Esophagus (tissue), 2 donors: ENCODE measurements at regions not wholly inside any gene's neighbourhood (a gene's known extent, or its start where the extent isn't known, plus 50 kb on each side); places are given as distances from the start of the nearest gene placed in this dataset.

ENCODE experiments used
- H3K27ac ChIP-seq, 2 donors: one replicate each; pipeline ENCODE4 v1.5.1; 2013; ENCODE audit warnings: low read depth in 2 of 2, mild to moderate bottlenecking in 2 of 2, inconsistent platforms in 1 of 2, low read length in 1 of 2, moderate library complexity in 1 of 2
- H3K27me3 ChIP-seq, 2 donors: one replicate each; pipeline ENCODE4 v1.6.1; 2013; ENCODE audit warnings: low read length in 2 of 2, control low read depth in 1 of 2, mild to moderate bottlenecking in 1 of 2; ENCODE audit not compliant: insufficient read depth in 2 of 2, control insufficient read depth in 1 of 2
- H3K36me3 ChIP-seq, 2 donors: one replicate each; pipeline ENCODE4 v1.6.1; 2013; ENCODE audit warnings: low read length in 1 of 2; ENCODE audit not compliant: control insufficient read depth in 2 of 2, insufficient read depth in 2 of 2
- H3K4me1 ChIP-seq, 2 donors: one replicate each; pipeline ENCODE4 v1.6.1; 2013; ENCODE audit warnings: low read length in 1 of 2; ENCODE audit not compliant: control insufficient read depth in 2 of 2, insufficient read depth in 2 of 2
- H3K4me3 ChIP-seq, 2 donors: one replicate each; pipeline ENCODE4 v1.5.1; 2013; ENCODE audit warnings: low read length in 2 of 2, mild to moderate bottlenecking in 2 of 2, low read depth in 1 of 2, moderate library complexity in 1 of 2
- H3K9me3 ChIP-seq, 2 donors: one replicate each; pipeline ENCODE4 v1.6.1; 2013; ENCODE audit warnings: mild to moderate bottlenecking in 2 of 2, low read depth in 1 of 2, low read length in 1 of 2, moderate library complexity in 1 of 2; ENCODE audit not compliant: control insufficient read depth in 2 of 2, insufficient read depth in 1 of 2
- WGBS, 2 donors: extraction: QIAGEN DNeasy Blood & Tissue Kit; methylation state at CpG; one replicate each; pipeline ENCODE4 v1.1.7; 2013; 5-methylcytosine and 5-hydroxymethylcytosine counted together
- donor health status: healthy with polysubstance abuse.
- donor health status: Bipolar disorder and iron deficiency.

- Histone ChIP-seq H3K27ac (no peak overlapping the region), H3K36me3 (no peaks in the 10 kb centered on the region), H3K4me1 (peaks cover 0 to 6% of the 10 kb centered on the region in 2 donors), H3K4me3 (no peak overlapping the region), H3K27me3 (no peaks in the 10 kb centered on the region), H3K9me3 (peaks cover 4 to 5% of the 10 kb centered on the region in 2 donors)
- WGBS, 2 donors, result 68 to 82% methylated on average over 8 of the region's 8 CpGs
Measured at GRCh38 chr16:85541181-85541580, 71.9 kb upstream of the GSE1 start.

GRCh38 chr16:85541619-85541979, 71.5 kb upstream of the GSE1 start:
- H3K27me3 ChIP-seq, result no peaks in the 10 kb centered on the region
- peaks cover 0 to 5% of the 10 kb centered on the region in 2 donors for H3K4me1 ChIP-seq
- H3K27ac ChIP-seq, result no peak overlapping the region
- H3K36me3 ChIP-seq, result no peaks in the 10 kb centered on the region
- WGBS, 2 donors, result 77 to 81% methylated on average over 7 of the region's 7 CpGs
- H3K9me3 ChIP-seq, result peaks cover 4 to 5% of the 10 kb centered on the region in 2 donors
- no peak overlapping the region for H3K4me3 ChIP-seq

- no peaks in the 10 kb centered on the region for H3K27me3 ChIP-seq
- peaks cover 4 to 8% of the 10 kb centered on the region in 2 donors for H3K9me3 ChIP-seq
- H3K4me3 ChIP-seq, result no peak overlapping the region
- no peak overlapping the region for H3K27ac ChIP-seq
- H3K36me3 ChIP-seq, result no peaks in the 10 kb centered on the region
- H3K4me1 ChIP-seq, result peaks cover 0 to 5% of the 10 kb centered on the region in 2 donors
- WGBS, 2 donors, result 56 to 60% methylated on average over 20 of the region's 20 CpGs
Measured at GRCh38 chr16:85541980-85542900, 70.9 kb upstream of the GSE1 start.

DNA sequence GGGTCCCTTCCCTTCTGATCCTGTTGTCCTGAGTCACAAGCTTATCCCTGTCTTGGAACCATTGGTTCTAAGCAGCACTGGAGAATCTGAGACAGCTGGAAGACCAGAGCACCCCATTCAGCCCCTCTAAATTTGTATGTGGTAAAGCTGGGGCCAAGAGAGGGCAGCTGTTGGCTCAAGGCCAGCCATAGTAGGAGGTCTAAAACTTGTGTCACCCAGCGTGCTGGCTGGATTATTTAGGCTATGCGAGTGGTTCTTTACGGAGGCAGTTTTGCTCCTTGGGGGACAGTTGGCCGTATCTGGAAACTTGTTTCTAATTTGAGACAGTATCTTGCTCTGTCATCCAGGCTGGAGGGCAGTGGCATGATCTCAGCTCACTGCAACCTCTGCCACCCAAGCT, 69.6 kb upstream of the GSE1 start:
- Histone ChIP-seq H3K9me3 (peaks cover 4 to 8% of the 10 kb centered on the region in 2 donors), H3K27ac (no peak overlapping the region), H3K4me1 (peaks cover 0 to 5% of the 10 kb centered on the region in 2 donors), H3K36me3 (no peaks in the 10 kb centered on the region), H3K27me3 (no peaks in the 10 kb centered on the region), H3K4me3 (no peak overlapping the region)
- 86 to 87% methylated on average over 4 of the region's 4 CpGs for WGBS, 2 donors

DNA sequence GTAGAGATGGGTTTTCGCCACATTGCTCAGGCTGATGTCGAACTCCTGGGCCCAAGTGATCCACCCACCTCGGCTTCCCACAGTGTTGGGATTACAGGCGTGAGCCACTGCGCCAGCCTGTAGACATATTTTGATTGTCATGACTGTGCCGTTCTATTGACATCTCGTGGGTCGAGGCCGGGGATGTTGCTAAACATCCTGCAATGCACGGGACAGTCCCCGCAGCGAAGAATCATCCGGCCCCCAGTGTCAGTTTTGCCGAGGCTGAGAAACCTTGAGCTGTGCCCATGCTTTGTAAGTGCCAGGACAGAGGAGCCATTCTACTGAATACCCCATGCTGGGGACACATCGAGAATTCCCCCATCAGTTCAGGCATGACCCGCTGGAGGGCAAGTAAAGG, 69.1 kb upstream of the GSE1 start:
- Histone ChIP-seq H3K27me3 (no peaks in the 10 kb centered on the region), H3K9me3 (peaks cover 4 to 8% of the 10 kb centered on the region in 2 donors), H3K4me3 (no peak overlapping the region), H3K4me1 (peaks cover 0 to 5% of the 10 kb centered on the region in 2 donors), H3K27ac (no peak overlapping the region), H3K36me3 (no peaks in the 10 kb centered on the region)
- WGBS, 2 donors, result 94% methylated on average over 16 of the region's 16 CpGs

- Histone ChIP-seq H3K9me3 (peaks cover 3 to 6% of the 10 kb centered on the region in 2 donors), H3K36me3 (no peaks in the 10 kb centered on the region), H3K4me1 (peaks cover 0 to 5% of the 10 kb centered on the region in 2 donors), H3K27me3 (no peaks in the 10 kb centered on the region), H3K4me3 (no peak overlapping the region), H3K27ac (no peak overlapping the region)
- WGBS, 2 donors, result 87 to 90% methylated on average over 15 to 16 of the region's 16 CpGs
Measured at GRCh38 chr16:85544668-85545067, 68.5 kb upstream of the GSE1 start.

DNA sequence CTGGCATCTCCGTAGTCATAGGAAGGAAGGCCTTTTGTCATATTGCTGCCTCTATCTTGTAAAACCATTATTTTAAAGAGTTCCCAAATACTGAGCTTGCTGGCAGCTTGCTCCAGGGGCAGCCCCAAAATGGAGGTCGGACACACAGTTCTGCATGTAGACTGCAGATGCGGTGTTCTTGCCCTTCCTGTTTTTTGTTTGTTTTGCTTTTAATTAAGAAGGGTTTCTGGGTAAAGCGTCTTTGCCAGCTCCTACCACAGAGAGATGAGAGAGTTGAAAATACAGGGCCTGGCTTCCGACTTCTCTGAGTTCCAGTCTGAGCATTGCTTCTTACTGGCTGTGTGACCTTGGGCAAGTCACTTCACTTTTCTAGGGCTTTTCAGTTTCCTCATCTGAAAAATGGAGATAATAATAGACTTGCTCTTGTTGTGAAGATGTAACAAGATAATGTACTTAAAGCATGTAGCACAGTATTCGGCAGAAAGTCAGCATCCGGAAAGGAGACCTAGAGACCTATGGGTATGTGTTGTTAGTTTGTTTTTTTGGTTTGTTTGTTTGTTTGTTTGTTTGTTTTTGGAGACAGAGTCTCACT, 67.8 kb upstream of the GSE1 start:
- Histone ChIP-seq H3K27me3 (no peaks in the 10 kb centered on the region), H3K36me3 (no peaks in the 10 kb centered on the region), H3K27ac (no peak overlapping the region), H3K4me1 (peaks cover 0 to 5% of the 10 kb centered on the region in 2 donors), H3K9me3 (peaks cover 0 to 3% of the 10 kb centered on the region in 2 donors), H3K4me3 (no peak overlapping the region)
- WGBS, 2 donors, result 88 to 92% methylated on average over 7 of the region's 7 CpGs

DNA sequence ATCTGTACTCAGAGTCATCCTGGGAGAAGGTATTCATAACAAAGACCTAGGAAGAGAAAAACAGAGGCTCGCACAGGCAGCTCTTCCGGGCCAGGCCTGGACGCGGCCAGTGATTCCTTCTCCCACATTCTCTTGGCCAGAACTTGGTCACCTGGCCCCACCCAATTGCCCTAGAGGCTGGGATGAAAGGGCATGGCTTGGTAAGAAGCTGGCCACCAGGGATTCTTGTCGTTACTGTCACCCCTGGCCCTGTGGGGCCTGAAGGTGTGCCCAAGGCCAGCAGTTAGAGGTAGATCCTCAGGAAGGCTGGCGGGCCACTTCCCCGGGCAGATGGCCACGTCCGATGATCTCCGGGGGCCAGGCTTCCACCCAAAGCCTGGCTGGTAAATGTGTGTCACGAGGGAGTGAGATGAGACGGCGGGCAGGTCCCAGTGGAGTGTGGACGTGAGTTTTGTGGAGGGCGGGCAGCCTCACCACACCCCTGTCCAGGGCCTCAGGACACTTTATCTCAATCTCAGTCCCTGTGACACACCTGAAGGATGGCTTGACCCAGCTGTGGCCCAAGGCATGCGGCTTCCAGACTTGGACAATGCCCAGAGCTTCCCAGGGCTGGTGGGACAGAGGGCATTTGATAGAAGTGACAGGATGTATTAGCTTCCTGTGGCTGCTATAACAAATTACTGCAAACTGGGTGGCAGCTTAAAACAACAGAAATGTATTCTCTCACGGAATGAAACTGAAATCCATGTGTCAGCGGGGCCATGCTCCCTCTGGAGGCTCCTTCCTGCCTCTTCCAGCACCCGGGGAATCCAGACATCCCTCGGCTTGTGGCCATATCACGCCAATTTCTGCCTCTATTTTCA, 66.3 kb upstream of the GSE1 start:
- no peak overlapping the region for H3K4me3 ChIP-seq
- H3K27ac ChIP-seq, result no peak overlapping the region
- peaks cover 0 to 3% of the 10 kb centered on the region in 2 donors for H3K9me3 ChIP-seq
- H3K27me3 ChIP-seq, result no peaks in the 10 kb centered on the region
- 91 to 92% methylated on average over 21 of the region's 21 CpGs for WGBS, 2 donors
- peaks cover 0 to 5% of the 10 kb centered on the region in 2 donors for H3K4me1 ChIP-seq
- no peaks in the 10 kb centered on the region for H3K36me3 ChIP-seq

- H3K4me1 ChIP-seq, result no peaks in the 10 kb centered on the region
- H3K27ac ChIP-seq, result no peak overlapping the region
- no peaks in the 10 kb centered on the region for H3K27me3 ChIP-seq
- H3K4me3 ChIP-seq, result no peak overlapping the region
- no peaks in the 10 kb centered on the region for H3K36me3 ChIP-seq
- H3K9me3 ChIP-seq, result peaks cover 0 to 3% of the 10 kb centered on the region in 2 donors
- WGBS, 2 donors, result 95 to 96% methylated on average over 9 of the region's 9 CpGs
Measured at GRCh38 chr16:85548375-85548774, 64.7 kb upstream of the GSE1 start.
